SKM-1 treated with dmso at 0.1 percent for 144 hours (cell line): ENCODE measurements at regions not wholly inside any gene's neighbourhood (a gene's known extent, or its start where the extent isn't known, plus 50 kb on each side); places are given as distances from the start of the nearest gene placed in this dataset.

Experiments
- DNase-seq: peaks from one replicate; lab custom pipeline; 2025; ENCODE audit not compliant: unreplicated experiment; lab: John Stamatoyannopoulos, UW

DNA sequence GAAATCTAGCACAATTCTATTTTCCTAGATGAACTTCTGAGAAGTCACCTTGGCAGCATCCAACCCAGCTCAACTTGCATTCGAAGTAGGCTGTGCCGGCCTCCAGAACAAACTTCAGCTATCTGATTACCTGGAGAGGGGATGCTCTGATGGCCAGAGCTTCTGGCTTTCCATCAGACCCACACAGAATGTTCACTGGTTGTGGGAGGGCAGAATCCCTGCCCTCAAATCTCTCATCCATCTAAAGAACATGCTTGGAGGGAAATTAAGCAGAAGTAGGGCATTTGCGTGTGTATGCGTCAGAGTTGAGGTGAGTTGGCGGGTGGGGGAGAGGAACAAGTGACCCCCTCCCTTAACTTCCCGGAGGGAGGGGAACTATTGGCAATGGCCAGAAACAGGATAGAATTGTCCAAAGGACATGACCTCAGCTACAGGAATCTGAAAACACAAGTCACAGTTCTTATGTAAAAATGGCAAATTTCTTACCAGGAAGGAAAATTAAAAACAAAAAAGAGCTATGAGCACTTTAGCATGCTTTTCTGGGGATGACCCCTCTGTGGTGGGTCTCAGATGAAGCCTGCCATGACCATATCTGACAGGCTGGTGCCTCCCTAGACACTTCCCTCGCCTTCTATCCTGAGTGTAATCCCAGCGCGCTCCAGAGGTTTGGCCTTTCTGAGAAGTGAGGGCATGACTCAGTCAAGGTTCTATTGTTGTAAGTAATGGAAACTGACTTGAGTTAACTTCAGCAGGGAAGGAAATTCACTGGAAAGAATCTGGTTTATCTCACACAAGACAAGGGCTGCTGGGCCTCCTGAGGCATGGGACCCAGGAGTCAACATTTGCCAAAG is 278.8 kb downstream of the RPS24 start:
- no peak for DNase-seq

DNA sequence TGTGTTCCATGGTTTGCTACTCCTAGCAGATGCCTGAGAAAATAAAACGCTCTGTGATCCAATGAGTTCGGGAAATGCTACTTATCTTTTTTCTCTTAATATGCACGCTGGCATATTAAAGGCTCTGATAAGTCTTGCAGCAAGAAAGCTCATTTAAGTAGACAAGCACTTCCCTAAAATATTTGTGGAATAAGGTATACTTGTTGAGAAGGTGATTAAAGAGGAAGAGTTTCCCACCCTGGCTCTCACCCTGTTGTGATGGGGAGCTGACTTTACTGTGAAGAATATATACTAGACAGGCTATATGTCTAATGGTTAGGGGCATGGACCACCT is 279.4 kb downstream of the RPS24 start:
- no peak for DNase-seq

- no peak for DNase-seq
Measured at GRCh38 chr10:78313636-78314035, 280.0 kb downstream of the RPS24 start.

DNA sequence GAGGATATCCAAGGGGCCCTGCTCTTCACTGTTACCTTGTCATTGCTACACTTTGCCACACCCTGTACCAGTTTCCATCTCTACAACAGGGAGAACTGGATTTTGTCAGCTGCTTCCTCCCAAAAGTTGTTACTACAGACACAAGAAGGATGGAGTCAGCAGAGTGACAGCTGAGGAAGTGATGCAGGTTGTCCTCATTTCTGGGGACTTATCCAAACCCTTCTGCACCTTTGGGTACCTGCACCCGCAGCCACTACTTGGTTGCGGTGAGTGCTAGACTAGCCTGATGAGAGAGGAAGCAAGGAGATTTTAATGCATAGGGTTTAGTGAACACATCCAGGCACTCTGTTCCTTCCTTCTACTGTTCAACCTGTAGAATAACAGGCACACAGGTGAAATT is 281.0 kb downstream of the RPS24 start:
- no peak for DNase-seq

DNA sequence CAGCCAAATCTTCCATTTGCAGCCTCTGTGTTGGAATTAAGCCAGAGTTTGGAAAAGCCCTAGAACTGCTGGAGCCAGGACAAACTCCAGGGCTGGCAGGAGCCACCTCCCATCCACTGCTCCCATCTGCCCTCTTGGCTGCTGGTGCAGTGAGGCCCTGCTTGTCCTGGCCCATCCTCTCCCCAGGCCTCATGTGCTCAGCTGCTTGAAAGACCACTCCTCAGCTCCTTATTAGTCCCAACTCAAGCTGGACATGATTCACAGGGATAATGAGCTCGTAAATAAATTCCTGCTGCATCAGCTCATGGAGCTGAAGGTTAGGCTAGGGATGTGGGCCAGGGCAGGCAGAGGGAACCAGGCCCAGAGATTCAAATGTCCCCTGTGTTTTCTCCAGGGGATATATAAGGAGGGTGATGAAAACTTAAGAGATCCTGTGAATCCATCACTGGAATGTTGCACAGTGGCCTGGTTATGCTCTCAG is 282.8 kb downstream of the RPS24 start:
- no peak for DNase-seq

GRCh38 chr10:78318305-78318704 is 284.6 kb downstream of the RPS24 start:
- DNase-seq = no peak

DNA sequence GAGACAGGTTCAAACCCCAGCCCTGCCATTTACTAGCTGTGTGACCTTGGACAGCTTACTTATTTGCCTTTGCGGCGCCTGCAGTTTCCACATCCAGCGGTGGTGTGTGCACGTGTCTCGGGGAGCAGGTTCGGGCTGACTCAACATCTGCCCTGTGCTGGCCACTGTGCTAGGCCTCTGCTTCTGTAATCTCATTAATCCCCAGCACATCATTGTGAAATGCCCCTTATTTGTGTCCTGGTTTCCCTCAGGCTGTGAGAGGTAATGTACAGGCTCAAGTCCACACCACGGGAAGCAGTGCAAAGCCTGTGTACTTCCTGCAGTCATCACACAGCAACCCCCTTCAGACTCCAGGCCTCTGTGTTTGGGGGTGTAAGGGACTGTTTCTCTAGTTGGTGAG is 285.7 kb downstream of the RPS24 start:
- no peak for DNase-seq

DNA sequence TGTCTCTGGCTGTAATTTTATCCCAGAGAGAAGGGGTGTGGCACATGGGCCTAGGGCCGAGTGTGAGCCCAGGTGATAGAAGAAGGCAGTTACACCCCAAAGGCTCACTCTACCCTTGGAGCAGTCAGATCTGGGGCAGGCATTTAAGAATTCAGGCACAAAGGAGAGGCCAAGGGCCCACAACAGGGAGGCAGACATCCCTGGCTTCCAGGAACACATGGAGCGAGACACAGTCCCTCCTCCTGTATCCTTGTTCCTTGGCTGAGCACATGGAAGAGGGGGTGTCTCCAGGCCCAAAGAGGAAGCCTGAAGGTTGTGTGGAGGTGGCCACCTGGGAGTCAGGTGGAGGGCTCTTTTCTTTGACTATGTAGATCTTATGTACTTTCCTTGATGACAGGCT is 286.2 kb downstream of the RPS24 start:
- no peak for DNase-seq

- DNase-seq = no peak
Measured at GRCh38 chr10:78320506-78320905, 286.8 kb downstream of the RPS24 start.

- DNase-seq = no peak
Measured at GRCh38 chr10:78321000-78321399, 287.3 kb downstream of the RPS24 start.

GRCh38 chr10:78321500-78321899 is 287.8 kb downstream of the RPS24 start:
- no peak for DNase-seq

- no peak for DNase-seq
Measured at GRCh38 chr10:78326372-78326771, 292.7 kb downstream of the RPS24 start.

- DNase-seq = no peak
Measured at GRCh38 chr10:78327778-78328591, 294.3 kb downstream of the RPS24 start.

DNA sequence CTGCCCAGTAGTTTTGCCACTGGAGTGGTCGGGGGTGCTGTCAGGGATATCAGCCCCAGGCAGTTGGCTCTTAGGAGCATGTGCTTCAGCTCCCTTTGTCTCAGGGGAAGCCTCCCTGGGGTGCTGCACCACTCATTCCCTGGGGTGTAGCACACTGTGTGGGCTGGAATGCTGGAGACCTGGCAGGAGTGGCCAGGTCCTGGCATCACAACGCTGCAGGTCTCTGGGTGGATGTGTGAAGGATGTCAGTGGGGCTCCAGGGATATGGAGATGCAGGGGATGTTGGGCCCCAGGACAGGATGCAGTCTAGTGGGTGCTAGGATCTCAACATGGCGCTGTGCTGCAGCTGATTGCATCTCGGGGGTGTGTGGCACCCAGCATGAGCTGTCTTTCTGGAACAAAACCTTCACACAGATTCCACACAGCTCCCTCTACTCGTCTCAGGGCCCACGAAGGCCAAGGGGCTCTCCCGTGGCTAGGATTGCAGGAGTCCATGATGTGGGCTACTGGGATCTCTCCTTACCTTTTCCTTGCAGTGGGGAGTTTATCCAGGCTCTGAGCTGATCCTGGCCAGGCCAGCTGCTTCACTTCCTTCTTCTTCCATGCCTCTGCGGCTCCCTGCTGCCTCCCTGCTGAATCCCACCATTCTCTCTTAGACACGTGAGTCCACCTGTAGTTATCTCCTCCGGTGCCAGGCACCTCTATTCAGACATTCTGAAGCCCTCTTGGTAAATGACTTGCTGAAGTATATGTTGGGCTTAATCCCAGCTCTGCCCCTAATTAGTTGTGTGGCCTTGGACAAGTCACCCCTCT is 295.1 kb downstream of the RPS24 start:
- DNase-seq = no peak

DNA sequence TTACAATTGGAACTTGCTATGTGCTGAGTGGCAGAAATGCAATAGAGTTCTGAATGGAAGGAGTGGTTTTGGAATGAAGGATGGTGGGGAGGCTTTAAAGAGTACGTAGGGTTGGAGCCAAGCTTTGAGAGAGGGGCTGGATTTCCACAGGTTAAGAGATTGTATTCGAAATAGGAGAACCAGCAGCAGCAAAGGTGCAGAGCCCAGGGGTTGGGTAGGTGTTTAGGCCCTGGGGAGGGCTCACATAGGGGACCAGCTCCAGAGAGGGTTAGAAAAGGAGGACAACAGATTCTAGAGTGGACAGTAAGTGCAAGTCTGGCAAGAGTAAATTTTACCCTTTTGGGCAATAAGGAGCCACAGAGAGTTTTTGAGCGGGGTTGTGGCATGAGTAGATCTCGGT is 297.2 kb downstream of the RPS24 start:
- DNase-seq = no peak

DNA sequence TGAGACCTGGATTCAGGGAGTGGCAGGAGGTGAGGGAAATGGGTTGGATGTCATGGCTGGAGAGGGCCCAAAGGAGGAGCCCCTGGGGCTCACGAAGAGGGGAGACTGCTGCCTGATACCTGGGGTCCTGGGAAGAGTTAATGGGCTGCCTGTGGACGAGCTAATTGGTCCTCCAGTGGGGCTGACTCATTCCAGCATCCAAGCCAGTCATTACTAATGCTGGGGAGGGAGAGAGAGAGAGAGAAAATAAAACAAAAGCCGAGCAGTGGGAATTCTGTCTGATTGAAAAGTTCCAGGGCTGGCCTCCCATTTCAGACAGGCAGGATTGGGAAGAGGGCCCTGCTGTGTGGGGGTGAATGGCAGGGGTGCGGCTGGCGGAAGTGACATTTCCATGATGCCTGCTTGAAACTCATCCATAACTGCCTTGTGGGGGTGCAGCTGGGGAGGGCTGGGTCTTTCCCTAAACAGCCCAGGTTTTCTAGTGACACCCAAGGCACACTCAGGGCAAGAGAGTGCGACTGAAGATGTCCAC is 297.8 kb downstream of the RPS24 start:
- DNase-seq = no peak

DNA sequence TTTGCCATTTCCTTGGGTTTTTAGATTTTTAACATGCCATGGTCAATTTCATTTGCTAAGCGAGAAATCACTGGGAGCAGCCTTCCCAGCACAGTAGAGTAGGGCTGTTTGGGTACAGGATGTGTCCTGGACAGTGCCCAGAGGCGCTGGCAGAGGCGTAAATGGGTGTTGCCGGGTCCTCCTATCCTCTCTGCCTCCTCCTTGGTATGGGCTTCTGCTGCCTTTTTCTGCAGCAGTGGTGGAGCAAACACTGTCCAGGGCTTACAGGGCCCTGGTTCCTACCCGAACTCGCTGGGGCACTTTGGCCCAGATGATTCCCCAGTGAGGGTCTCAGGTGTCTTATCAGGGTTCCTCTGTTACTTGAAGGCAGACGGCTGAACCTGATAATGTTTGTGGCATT is 298.3 kb downstream of the RPS24 start:
- no peak for DNase-seq

DNA sequence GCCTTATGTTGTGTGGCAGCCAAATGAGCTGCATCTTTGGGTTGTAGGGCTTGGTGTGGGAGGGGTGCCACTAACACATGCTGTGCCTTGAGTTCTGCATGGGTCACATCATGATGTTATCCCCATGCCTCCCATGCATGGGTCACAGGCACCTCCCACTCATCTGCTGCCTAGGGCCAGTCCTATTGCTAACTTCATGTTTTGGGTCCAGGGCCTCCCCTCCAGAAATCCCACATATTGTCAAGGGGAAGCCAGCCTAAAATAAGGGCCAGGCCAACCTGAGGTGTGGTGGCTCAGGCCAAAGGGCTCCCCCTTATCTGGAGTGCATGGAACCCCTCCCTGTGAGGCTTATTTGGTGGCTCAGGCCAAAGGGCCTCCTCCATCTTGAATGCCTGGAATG is 299.0 kb downstream of the RPS24 start:
- DNase-seq = no peak

DNA sequence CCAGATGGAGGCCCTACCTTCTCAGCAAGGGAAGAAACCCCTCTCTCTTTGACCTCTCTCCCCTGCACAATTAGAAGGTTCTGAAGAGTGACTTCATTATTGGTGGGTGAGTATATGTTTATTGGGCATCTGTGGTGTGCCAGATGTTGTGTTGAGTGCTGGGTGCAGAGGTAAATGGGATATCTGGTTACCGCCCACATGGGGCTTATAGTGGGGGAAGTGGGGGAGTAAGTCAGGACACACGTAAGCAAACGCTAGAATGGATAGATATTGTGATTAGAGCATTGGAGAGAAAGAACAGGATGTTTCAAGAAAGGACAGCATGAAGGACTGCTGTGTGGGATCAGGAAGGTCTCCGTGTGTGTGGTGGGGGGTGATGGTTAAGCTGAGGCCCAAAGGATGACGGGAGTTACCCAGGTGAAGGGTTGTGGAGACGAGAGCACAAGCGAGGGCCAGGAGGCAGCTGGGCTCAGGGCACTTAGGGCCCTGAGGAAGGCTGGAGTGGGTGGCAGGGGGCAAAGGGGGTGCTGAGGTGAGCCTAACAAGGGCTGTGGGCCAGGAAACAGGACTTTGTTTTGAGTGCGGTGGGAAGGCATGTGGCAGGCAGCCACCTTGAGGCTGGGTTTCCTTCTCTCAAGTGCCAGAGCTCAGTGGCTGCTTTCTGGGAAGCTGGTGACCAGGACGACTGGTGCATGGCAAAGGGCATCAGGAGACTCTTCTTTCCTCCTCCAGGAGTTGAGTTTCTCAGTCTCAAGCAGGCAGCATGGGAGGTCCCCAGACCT is 299.9 kb downstream of the RPS24 start:
- no peak for DNase-seq

- no peak for DNase-seq
Measured at GRCh38 chr10:78335371-78335690, 301.7 kb downstream of the RPS24 start.
